B cell (primary cell): ENCODE measurements at regions not wholly inside any gene's neighbourhood (a gene's known extent, or its start where the extent isn't known, plus 50 kb on each side); places are given as distances from the start of the nearest gene placed in this dataset.

Experiments used
- ATAC-seq: fragments of 200-7000 bp; cut with Tn5 transposase; one replicate; pipeline ENCODE4 v1.10.0; 2021; ENCODE audit warnings: low read depth, mild to moderate bottlenecking, moderate number of reproducible peaks, moderate library complexity
- CTCF ChIA-PET: fragments of 350-600 bp; sonication (Branson Sonifier 250); formaldehyde crosslinking; loops from one replicate; lab custom pipeline; 2021; ENCODE audit warnings: antibody characterized with exemption, inconsistent platforms; lab: Charles Lee
- POLR2A ChIA-PET: fragments of 350-600 bp; sonication (Branson Sonifier 250); formaldehyde crosslinking; loops from one replicate; lab custom pipeline; 2021; ENCODE audit warnings: antibody characterized with exemption; lab: Charles Lee
- DNase-seq: peaks from one replicate; pipeline ENCODE4 v3.0.0; 2013
- H2AFZ ChIP-seq: 2 replicates; pipeline ENCODE4 v1.6.1; 2012; ENCODE audit warnings: mild to moderate bottlenecking, low read depth, low read length; ENCODE audit not compliant: insufficient read depth, poor library complexity, severe bottlenecking
- H3K27ac ChIP-seq, 2 donors: 1 replicate in 1 of 2; 2 replicates in 1 of 2; pipeline ENCODE4 v1.5.1; 2012 to 2013; ENCODE audit warnings: low read length in 2 of 2, mild to moderate bottlenecking in 2 of 2, moderate library complexity in 1 of 2
- H3K27me3 ChIP-seq, 4 experiments: fragments of 200-600 bp in 1 of 4; sonication (generic) in 1 of 4; replicated peaks in 1 of 4; 1 replicate in 2 of 4; 2 replicates in 2 of 4; pipeline versions ENCODE4 v1.6.1 to v1.7.0; 2013 to 2016; ENCODE audit warnings: low read length in 3 of 4, mild to moderate bottlenecking in 2 of 4, mixed read lengths in 1 of 4, moderate library complexity in 1 of 4; ENCODE audit not compliant: insufficient read depth in 4 of 4, control insufficient read depth in 3 of 4; ENCODE audit errors: control extremely low read depth in 1 of 4
- H3K36me3 ChIP-seq, 2 experiments: replicated peaks in 1 of 2; 1 replicate in 1 of 2; 2 replicates in 1 of 2; pipeline versions ENCODE4 v1.6.1 to v1.7.1; 2013; ENCODE audit warnings: low read length in 1 of 2; ENCODE audit not compliant: insufficient read depth in 2 of 2, control insufficient read depth in 1 of 2; ENCODE audit errors: control extremely low read depth in 1 of 2, extremely low read depth in 1 of 2
- H3K4me1 ChIP-seq, 2 donors: fragments of 200-600 bp in 1 of 2; sonication (generic) in 1 of 2; 1 replicate in 1 of 2; 2 replicates in 1 of 2; pipeline versions ENCODE4 v1.5.1 to v1.6.1; 2013 to 2017; ENCODE audit warnings: low read length in 2 of 2; ENCODE audit not compliant: control insufficient read depth in 2 of 2, insufficient read depth in 2 of 2
- H3K4me2 ChIP-seq: replicated peaks from 2 replicates; pipeline ENCODE3; 2012; ENCODE audit warnings: mild to moderate bottlenecking, low read depth, low read length; ENCODE audit not compliant: poor library complexity, severe bottlenecking
- H3K4me3 ChIP-seq, 5 experiments: fragments of 200-600 bp in 1 of 5; sonication (generic) in 1 of 5; 1 replicate in 3 of 5; 2 replicates in 2 of 5; pipeline versions ENCODE4 v1.5.1 to v1.7.0; 2011 to 2016; ENCODE audit warnings: low read length in 4 of 5, mild to moderate bottlenecking in 4 of 5, low read depth in 2 of 5, control low read depth in 1 of 5, moderate library complexity in 1 of 5; ENCODE audit not compliant: insufficient read depth in 1 of 5; ENCODE audit errors: control extremely low read depth in 1 of 5, extremely low read depth in 1 of 5
- H3K79me2 ChIP-seq: fragments of 200-600 bp; sonication (generic); one replicate; pipeline ENCODE4 v1.6.0; 2016; ENCODE audit warnings: low read length; ENCODE audit not compliant: control insufficient read depth, insufficient read depth
- H3K9ac ChIP-seq: fragments of 200-600 bp; sonication (generic); 2 replicates; pipeline ENCODE4 v1.6.1; 2017; ENCODE audit warnings: mild to moderate bottlenecking, low read length, moderate library complexity
- H3K9me3 ChIP-seq, 3 donors: one replicate each; pipeline versions ENCODE4 v1.6.1 to v1.7.1; 2013; ENCODE audit warnings: low read length in 2 of 3; ENCODE audit not compliant: control insufficient read depth in 2 of 3, insufficient read depth in 1 of 3; ENCODE audit errors: control extremely low read depth in 1 of 3
- H4K20me1 ChIP-seq: 2 replicates; pipeline ENCODE4 v1.6.0; 2012; ENCODE audit warnings: mild to moderate bottlenecking, low read length; ENCODE audit not compliant: insufficient read depth, control insufficient read depth, poor library complexity, severe bottlenecking
- H3K27ac Mint-ChIP-seq: one replicate; pipeline ENCODE4 v1.8.0; 2021; ENCODE audit warnings: mixed read lengths
- H3K27me3 Mint-ChIP-seq: one replicate; pipeline ENCODE4 v1.8.0; 2021; ENCODE audit warnings: mixed read lengths
- H3K4me1 Mint-ChIP-seq: one replicate; pipeline ENCODE4 v1.8.0; 2021; ENCODE audit warnings: mixed read lengths
- H3K4me3 Mint-ChIP-seq: one replicate; pipeline ENCODE4 v1.8.0; 2021; ENCODE audit warnings: mixed read lengths
- H3K9me3 Mint-ChIP-seq: one replicate; pipeline ENCODE4 v1.8.0; 2022; ENCODE audit warnings: mixed read lengths; ENCODE audit not compliant: insufficient read depth
- CTCF ChIP-seq: fragments of 200-600 bp; IDR thresholded peaks from one replicate; pipeline ENCODE4 v1.8.0; 2022; ENCODE audit warnings: antibody characterized with exemption, mild to moderate bottlenecking
- EZH2 ChIP-seq: IDR thresholded peaks from 2 replicates; pipeline ENCODE4 v1.6.1; 2012; ENCODE audit warnings: borderline replicate concordance, low read depth, mild to moderate bottlenecking, moderate library complexity, low read length; ENCODE audit not compliant: insufficient read depth, poor library complexity, severe bottlenecking
- WGBS: methylation state at CpG from one replicate; pipeline ENCODE4 v1.1.5; 2013; ENCODE audit warnings: missing lambda C conversion rate; ENCODE audit not compliant: insufficient coverage; 5-methylcytosine and 5-hydroxymethylcytosine counted together
- intact Hi-C: fragments of 100-400 bp; cut with micrococcal nuclease; formaldehyde crosslinking; loops from one replicate; pipeline ENCODE4 v1.10.0; 2022

GRCh38 chr7:152989889-152990380 lies 230.4 kb downstream of the ACTR3B start:
- H3K9me3 Mint-ChIP-seq: no peaks in the 10 kb centered on the region
- no peaks in the 10 kb centered on the region for H4K20me1 ChIP-seq
- H3K4me3 Mint-ChIP-seq: no peak overlapping the region
- no peak overlapping the region for H3K27ac Mint-ChIP-seq
- H3K36me3 ChIP-seq: no peaks in the 10 kb centered on the region
- DNase-seq (no peak), ATAC-seq (no peak)
- no peaks in the 10 kb centered on the region for H3K9me3 ChIP-seq
- H3K27me3 ChIP-seq: no peaks in the 10 kb centered on the region
- TF ChIP-seq EZH2 (no peak), CTCF (no peak)
- H3K27ac ChIP-seq: no peak overlapping the region
- no peaks in the 10 kb centered on the region for H3K4me1 ChIP-seq
- H3K4me3 ChIP-seq: no peak overlapping the region
- WGBS: 54% methylated on average over 7 of the region's 8 CpGs
- no peaks in the 10 kb centered on the region for H3K4me1 Mint-ChIP-seq
- POLR2A ChIA-PET: no interaction called here
- H3K27me3 Mint-ChIP-seq: peaks cover under 1% of the 10 kb centered on the region
- H2AFZ ChIP-seq: no peak overlapping the region
- H3K79me2 ChIP-seq: no peaks in the 10 kb centered on the region
- CTCF ChIA-PET: no interaction called here
- intact Hi-C loops: no loop called here
- no peak overlapping the region for H3K4me2 ChIP-seq
- H3K9ac ChIP-seq: no peak overlapping the region

- no peak overlapping the region for H3K27ac ChIP-seq
- H3K36me3 ChIP-seq: no peaks in the 10 kb centered on the region
- ATAC-seq (no peak), DNase-seq (no peak)
- H2AFZ ChIP-seq: no peak overlapping the region
- H3K27me3 Mint-ChIP-seq: no peaks in the 10 kb centered on the region
- peaks cover 0 to 13% (median 6%) of the 10 kb centered on the region in 3 donors for H3K9me3 ChIP-seq
- no peaks in the 10 kb centered on the region for H3K27me3 ChIP-seq
- H4K20me1 ChIP-seq: no peaks in the 10 kb centered on the region
- no peak overlapping the region for H3K27ac Mint-ChIP-seq
- no peaks in the 10 kb centered on the region for H3K79me2 ChIP-seq
- H3K9me3 Mint-ChIP-seq: peaks cover 10% of the 10 kb centered on the region
- intact Hi-C loops: no loop called here
- H3K4me3 ChIP-seq: no peak overlapping the region
- no peak for TF ChIP-seq CTCF
- TF ChIP-seq EZH2: no peak
- no peak overlapping the region for H3K4me2 ChIP-seq
- H3K4me1 Mint-ChIP-seq: no peaks in the 10 kb centered on the region
- ChIA-PET CTCF (no interaction called here), POLR2A (no interaction called here)
- H3K4me3 Mint-ChIP-seq: no peak overlapping the region
- 73% methylated on average over 2 of the region's 4 CpGs for WGBS
- H3K4me1 ChIP-seq: no peaks in the 10 kb centered on the region
- no peak overlapping the region for H3K9ac ChIP-seq
Observed at GRCh38 chr7:152998420-152998819, 238.9 kb downstream of the ACTR3B start.
